Heart left ventricle (tissue), 13 donors: ENCODE measurements at regions not wholly inside any gene's neighbourhood (a gene's known extent, or its start where the extent isn't known, plus 50 kb on each side); places are given as distances from the start of the nearest gene placed in this dataset.

Experiments used
- CTCF ChIP-seq, 12 donors: fragments of 200-600 bp; sonication (generic) in 4 of 12; IDR thresholded peaks; one replicate each; pipeline versions ENCODE4 v1.5.0 to v1.8.0; 2018 to 2022; ENCODE audit warnings: antibody characterized with exemption in 12 of 12, mild to moderate bottlenecking in 5 of 12
- POLR2A ChIP-seq, 2 donors: fragments of 450-650 bp; IDR thresholded peaks; one replicate each; pipeline ENCODE4 v1.6.1; 2017; ENCODE audit warnings: antibody characterized with exemption in 2 of 2, mild to moderate bottlenecking in 2 of 2, moderate library complexity in 2 of 2
- donor health status: ischemic (EF 13 %, LVEDD 7.1; RV severe dilation, severe dysfunction).
- donor health status: DM: no; HTN: yes; CAD: no.
- donor health status: DM: no; HTN: no; CAD: no.
- donor health status: ischemic (EF 25% LVEDD 6.9; RV normal size, moderate dysfunction).
- donor health status: ischemic (EF 25% LVEDD 5.7; RV mildly dilated, moderate dysfunction).
- donor health status: ischemic (EF 35%, LVEDD 5.7; RV mildly dilated, moderate dysfunction).
- donor health status: nonischemic (EF 11% LVEDD 7.7; RV severe dilation, severe dysfunction).
- donor health status: DM: yes; HTN: yes; CAD: no.
- donor health status: PGD.
- donor health status: ischemic (EF 29% LVEDD 5.4; RV normal size, mild dysfunction).
- donor health status: nonischemic (EF 23%, LVEDD 6.1; RV moderate dilation, normal function).

- no peak for TF ChIP-seq CTCF (IDR thresholded peaks at IDR 0.05)
- TF ChIP-seq POLR2A (IDR thresholded peaks at IDR 0.05): no peak
Measured at GRCh38 chr2:51170273-51170672, 138.3 kb upstream of the NRXN1 start.
